LHCN-M2 (cell line): ENCODE measurements at regions not wholly inside any gene's neighbourhood (a gene's known extent, or its start where the extent isn't known, plus 50 kb on each side); places are given as distances from the start of the nearest gene placed in this dataset.
A peak's percentile ranks its signal among the peaks of the same experiment; 100 is the strongest.
"Not testable (repeated sequence)": the region's sequence is repeated elsewhere in the genome, so short reads cannot be mapped to it uniquely, and the experiment has no call there.

Source experiments
- DNase-seq: peaks from one replicate; pipeline ENCODE4 v3.0.0-alpha.2; 2012; ENCODE audit warnings: low read depth

DNA sequence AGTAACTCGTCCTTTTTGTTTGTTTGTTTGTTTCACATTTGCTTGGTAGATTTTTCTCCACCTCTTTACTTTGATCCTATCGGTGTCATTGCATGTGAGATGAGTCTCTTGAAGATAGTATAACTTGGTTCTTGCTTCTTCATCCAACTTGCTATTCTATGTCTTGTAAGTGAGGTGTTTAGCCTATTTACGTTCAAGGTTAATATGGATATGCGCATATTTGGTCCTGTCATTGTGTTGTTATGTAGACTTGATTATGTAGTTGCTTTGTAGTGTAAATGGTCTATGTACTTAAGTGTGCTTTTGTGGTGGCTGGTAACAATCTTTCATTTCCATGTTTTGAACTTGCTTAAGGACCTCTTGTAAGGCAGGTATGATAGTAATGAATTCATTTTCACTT lies 192.8 kb upstream of the MAGI2 start:
- DNase-seq, result no peak

DNA sequence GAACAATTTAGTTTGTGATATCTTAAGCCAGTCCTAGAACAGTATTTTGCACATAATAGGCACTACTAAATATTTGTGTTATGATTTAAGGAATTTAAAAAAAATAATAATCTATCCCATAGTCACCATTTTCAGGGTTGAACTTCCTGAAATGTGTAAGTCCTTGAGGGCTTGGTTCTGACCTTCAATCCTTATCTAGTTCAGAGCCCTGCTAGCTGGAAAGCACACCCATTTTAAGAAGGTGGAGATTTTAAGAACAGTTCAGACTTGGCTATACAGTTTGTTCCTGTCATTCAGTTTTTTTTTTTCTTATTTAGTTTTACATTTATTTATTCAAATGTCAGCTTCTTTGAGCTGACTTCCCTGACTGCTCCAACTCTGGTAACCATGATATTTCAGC lies 183.4 kb upstream of the MAGI2 start:
- DNase-seq, result no peak

DNA sequence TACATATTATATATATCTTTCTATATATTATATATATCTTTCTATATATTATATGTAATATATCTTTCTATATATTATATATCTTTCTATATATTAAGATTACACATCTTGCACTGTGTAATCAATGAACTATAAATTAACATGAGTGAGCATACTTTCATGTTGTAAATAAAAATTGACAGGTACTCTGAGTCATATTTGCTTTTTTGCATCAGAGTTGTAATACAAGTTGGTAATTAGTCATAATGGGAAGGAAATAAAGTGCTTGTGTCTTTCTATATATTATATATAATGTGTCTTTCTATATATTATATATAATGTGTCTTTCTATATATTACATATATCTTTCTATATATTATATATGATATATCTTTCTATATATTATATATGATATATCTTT lies 172.5 kb upstream of the MAGI2 start:
- DNase-seq, result not testable (repeated sequence)

- no peak for DNase-seq
Observed at GRCh38 chr7:79624336-79624735, 170.9 kb upstream of the MAGI2 start.

DNA sequence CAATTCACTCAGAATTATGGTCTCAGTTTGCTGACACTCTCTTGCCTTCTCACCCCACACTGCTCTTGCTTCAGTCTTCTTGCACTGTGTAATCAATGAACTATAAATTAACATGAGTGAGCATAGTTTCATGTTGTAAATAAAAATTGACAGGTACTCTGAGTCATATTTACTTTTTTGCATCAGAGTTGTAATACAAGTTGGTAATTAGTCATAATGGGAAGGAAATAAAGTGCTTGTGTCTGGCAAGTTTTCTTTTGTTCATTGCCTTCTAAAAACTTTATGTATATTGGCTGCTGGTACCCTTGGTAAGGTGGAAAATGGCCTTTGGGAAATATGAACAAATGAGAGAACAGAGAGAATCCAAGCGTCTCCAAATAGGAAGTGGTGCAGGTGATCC lies 169.3 kb upstream of the MAGI2 start:
- no peak for DNase-seq

GRCh38 chr7:79620291-79620690 lies 166.8 kb upstream of the MAGI2 start:
- no peak for DNase-seq

GRCh38 chr7:79619216-79619615 lies 165.7 kb upstream of the MAGI2 start:
- no peak for DNase-seq

- DNase-seq, result no peak
Observed at GRCh38 chr7:79615871-79616640, 162.6 kb upstream of the MAGI2 start.

DNA sequence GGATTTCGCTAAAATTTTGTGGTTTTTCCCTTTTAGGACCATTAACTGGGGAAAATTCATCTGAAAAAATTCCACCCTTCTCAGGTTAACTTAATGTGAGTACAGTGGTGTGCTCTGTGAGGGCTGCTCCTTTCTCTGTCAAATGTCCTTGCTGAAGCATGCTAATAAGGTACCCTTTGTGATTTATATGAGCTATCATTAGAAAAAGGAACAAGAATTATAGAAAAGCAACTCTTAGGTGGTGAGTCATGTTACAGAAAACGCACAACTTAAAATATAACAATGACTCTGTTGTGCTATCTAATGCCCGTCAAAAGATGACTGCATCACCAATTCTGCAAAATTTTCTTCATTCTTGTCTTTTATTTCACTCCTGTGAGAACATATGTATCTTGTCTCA lies 162.0 kb upstream of the MAGI2 start:
- no peak for DNase-seq

DNA sequence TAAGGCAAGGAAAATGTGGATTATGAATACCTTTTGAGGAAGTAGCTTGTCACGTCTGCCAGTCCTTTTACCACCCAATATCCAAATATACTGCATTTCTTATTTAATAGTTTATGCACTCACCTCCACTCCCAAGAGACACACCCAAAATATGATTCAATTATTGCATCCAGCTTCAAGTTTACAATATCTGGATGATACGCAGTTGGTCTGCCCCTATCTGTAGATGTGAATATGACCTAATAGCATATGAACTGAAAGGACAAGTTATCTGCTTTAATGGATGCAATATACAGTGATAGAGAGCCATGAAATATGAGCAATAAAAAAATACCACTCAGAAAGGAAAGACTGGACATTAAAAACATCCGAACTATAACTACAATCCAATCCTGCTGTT lies 159.4 kb upstream of the MAGI2 start:
- no peak for DNase-seq

DNA sequence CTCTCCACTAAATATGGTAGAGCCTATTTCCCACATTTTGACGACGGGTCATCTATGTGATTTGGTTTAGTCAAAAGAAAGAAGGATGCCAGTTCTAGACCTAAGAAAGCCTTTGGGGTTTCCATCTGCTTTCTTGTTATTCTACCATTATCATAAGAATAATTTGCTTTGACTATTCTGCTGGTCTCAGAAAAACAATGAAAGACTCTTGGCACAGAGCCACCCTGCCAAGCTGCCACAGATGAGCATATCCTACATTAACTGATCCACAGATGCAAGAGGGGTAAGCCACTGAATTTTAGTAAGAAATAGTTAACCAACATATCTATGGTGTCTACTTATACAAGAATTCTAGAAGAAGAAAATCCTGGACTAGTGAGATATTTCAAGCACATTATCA lies 158.6 kb upstream of the MAGI2 start:
- DNase-seq, result no peak

GRCh38 chr7:79610748-79611304 lies 157.4 kb upstream of the MAGI2 start:
- no peak for DNase-seq

DNA sequence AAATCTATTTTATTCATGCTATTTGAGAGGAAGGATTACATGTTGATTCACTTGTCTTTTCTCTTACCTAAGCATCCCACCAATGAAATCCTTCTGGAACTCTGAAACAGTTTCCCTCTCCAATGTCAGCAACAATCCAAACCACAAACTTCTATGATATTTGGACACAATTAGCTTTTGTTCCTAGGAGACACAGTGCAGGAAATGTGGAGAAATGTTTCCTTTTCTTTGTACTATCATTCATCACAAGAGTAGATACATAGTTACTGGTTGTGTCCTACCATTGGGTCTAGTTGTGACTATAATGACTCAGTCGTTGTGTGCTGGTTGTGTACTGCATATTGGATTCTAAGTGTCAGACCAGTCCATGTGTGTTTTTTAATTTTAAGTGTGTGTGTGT lies 156.8 kb upstream of the MAGI2 start:
- DNase-seq, result peak; percentile 34

DNA sequence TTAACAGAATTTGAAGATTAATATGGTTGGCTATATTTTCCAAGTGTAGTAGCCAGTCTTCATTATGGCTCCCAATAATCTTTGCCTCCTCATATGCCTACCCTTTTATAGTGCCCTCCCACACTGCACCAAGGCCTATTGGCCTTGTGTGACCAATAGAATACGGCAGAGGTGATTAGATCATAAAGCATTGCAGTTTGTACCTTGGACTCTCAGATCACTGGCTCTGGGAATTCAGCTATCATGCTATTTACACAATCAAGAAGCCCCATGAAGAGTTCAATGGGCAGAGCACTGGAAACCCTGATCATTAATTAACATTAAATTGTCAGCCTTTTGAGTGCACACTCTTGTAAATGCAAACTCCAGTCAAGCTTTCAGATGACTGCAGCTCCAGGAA lies 154.5 kb upstream of the MAGI2 start:
- no peak for DNase-seq

GRCh38 chr7:79604841-79605240 lies 151.4 kb upstream of the MAGI2 start:
- no peak for DNase-seq

DNA sequence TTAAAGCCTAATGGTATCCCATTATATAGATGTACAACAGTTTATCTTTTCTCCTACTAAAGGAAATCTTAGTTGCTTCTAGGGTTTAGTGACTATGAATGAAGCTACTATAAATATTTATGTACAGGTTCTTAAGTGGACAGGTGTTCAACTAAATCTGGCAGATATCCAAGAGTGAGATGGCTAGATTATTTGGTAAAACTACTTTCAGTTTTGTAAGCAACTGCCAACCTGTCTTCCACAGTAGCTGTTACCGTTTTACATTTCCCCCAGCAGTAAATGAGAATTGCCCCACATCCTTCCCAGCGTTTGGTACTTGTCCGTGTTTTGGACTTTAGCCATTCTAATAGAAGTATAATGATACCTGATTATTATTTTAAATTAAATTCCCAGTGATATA lies 144.9 kb upstream of the MAGI2 start:
- peak; percentile 23 for DNase-seq

DNA sequence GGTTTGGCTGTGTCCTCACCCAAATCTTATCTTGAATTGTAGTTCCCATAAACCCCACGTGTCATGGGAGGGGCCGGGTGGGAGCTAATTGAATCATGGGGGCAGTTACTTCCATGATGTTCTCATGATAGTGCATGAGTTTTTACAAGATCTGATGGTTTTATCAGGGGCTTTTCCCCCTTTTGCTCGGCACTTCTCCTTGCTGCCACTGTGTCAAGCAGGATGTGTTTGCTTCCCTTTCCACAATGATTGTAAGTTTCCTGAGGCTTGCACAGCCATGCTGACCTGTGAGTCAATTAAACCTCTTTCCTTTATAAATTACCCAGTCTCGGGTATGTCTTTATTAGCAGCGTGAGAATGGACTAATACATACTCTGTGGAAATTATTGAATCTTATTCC lies 141.2 kb upstream of the MAGI2 start:
- DNase-seq, result not testable (repeated sequence)

- DNase-seq, result peak; percentile 77
Observed at GRCh38 chr7:79593866-79594301, 140.4 kb upstream of the MAGI2 start.

- DNase-seq, result no peak
Observed at GRCh38 chr7:79590916-79591623, 137.6 kb upstream of the MAGI2 start.

GRCh38 chr7:79590391-79590790 lies 136.9 kb upstream of the MAGI2 start:
- peak; percentile 75 for DNase-seq

DNA sequence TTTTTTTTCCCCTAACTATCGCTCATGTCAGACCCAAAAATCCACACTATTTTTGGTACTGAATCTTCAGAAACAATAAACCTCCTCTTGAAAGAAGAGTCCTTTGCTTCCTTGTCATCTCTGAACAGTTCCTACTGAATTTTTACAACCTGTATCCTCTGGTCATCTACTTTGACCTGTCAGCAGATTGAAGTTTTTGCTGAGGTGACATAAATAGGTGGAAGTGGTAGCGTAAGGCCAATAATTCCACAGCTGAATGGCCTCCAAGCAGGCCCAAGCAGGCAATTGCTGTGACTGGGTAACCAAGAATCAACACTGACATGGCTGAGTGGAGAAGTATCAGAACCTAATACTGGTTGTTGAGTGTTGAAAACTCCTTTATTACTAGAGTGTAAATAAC lies 117.4 kb upstream of the MAGI2 start:
- no peak for DNase-seq

DNA sequence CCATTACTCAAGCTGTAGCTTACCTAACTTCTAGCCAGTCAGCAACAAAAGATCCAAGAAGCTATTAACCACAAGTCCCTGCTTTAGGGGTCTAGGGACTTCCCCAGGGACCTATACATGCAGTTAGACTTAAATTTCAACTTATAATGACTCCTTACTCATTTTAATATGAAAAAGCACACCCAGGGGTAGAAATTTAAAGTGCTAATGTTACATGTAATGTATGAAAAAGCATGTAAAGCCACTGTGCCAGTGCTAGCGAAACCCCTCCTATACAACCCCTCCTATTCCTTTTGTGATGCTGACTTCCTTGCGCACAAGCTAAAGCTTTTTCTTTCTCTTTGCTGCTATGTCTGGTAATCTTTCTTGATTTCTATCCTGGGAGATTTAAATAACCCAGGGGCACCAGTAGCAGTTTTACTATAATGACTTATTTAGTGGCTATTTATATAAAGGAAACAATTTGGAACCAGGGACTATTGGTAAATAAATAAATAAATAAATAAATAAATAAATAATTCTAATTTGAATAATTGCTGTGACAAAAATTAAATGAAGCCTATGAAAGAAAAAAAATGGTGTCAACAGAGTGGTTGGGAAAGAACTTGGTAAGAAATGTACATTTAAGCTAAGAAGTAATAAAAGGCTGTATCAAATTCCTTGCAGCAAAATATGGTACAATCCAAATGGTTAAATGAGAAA lies 110.5 kb upstream of the MAGI2 start:
- no peak for DNase-seq
